Gastrocnemius medialis (tissue), 4 donors: ENCODE measurements at regions not wholly inside any gene's neighbourhood (a gene's known extent, or its start where the extent isn't known, plus 50 kb on each side); places are given as distances from the start of the nearest gene placed in this dataset.

Source experiments
- POLR2A ChIP-seq, 2 donors: fragments of 450-650 bp; IDR thresholded peaks; one replicate each; pipeline ENCODE4 v1.6.1; 2017; ENCODE audit warnings: antibody characterized with exemption in 2 of 2, mild to moderate bottlenecking in 2 of 2, moderate library complexity in 2 of 2
- TF ChIP-seq, protein P1 (sequence below), 5 experiments: fragments of 450-650 bp in 3 of 5; fragments of 200-600 bp in 2 of 5; sonication (generic) in 2 of 5; IDR thresholded peaks in 4 of 5; conservative IDR thresholded peaks in 1 of 5; 1 replicate in 4 of 5; 2 replicates in 1 of 5; pipeline ENCODE4 v1.5.1; 2016 to 2019; ENCODE audit warnings: antibody characterized with exemption in 5 of 5, mild to moderate bottlenecking in 3 of 5, moderate library complexity in 3 of 5

DNA sequence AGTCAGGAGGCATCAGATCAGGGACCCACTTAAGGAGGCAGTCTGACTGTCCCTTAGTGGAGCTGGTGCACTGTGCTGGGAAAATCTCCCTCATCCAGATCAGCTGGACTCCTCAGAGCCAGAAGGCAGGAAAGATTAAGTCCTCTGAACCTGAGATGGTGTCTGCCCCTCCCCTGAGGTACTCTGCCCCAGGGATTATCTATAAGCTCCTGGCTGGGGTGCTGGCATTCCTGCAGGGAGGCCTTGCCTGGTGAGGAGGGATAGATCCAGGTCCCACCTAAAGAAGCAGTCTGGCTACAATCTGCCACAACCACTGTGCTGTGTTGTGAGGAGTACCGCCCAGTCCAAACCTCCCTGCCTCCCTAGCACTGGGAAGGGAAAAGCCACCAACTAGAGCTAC lies 81.2 kb downstream of the NHLRC3 start:
- TF ChIP-seq, protein P1, sequence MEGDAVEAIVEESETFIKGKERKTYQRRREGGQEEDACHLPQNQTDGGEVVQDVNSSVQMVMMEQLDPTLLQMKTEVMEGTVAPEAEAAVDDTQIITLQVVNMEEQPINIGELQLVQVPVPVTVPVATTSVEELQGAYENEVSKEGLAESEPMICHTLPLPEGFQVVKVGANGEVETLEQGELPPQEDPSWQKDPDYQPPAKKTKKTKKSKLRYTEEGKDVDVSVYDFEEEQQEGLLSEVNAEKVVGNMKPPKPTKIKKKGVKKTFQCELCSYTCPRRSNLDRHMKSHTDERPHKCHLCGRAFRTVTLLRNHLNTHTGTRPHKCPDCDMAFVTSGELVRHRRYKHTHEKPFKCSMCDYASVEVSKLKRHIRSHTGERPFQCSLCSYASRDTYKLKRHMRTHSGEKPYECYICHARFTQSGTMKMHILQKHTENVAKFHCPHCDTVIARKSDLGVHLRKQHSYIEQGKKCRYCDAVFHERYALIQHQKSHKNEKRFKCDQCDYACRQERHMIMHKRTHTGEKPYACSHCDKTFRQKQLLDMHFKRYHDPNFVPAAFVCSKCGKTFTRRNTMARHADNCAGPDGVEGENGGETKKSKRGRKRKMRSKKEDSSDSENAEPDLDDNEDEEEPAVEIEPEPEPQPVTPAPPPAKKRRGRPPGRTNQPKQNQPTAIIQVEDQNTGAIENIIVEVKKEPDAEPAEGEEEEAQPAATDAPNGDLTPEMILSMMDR (IDR thresholded peaks at IDR 0.05 in 4 of 5, conservative IDR thresholded peaks at IDR 0.05 in 1 of 5), result no peak
- TF ChIP-seq POLR2A (IDR thresholded peaks at IDR 0.05), result no peak
